ENCODE measurements at regions not wholly inside any gene's neighbourhood (a gene's known extent, or its start where the extent isn't known, plus 50 kb on each side); places are given as distances from the start of the nearest gene placed in this dataset.

DNA sequence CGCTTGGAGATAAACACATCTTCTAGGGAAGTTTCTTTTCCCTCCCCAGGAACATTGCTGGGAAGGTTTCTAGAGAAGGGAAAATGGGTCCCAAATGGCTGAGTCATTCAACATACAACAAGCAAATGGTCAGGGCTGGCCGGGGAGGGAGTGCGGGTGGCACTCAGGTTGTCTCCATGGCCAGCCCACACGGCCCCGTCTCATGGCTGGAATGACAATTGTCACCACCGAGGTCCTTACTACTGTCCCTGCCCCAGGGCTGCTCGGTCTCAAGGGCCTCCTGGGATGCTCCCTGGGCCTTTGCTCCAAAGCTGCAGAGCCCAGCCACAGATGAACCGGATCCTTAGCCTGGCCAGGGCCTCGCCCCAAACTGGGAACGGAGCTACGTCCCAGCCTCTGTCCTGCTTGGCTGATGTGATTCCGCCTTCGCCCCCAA is 121.9 kb downstream of the FGF18 start:
- TF ChIP-seq POLR2A (IDR thresholded peaks at IDR 0.05) = no peak
- TF ChIP-seq, protein P1, sequence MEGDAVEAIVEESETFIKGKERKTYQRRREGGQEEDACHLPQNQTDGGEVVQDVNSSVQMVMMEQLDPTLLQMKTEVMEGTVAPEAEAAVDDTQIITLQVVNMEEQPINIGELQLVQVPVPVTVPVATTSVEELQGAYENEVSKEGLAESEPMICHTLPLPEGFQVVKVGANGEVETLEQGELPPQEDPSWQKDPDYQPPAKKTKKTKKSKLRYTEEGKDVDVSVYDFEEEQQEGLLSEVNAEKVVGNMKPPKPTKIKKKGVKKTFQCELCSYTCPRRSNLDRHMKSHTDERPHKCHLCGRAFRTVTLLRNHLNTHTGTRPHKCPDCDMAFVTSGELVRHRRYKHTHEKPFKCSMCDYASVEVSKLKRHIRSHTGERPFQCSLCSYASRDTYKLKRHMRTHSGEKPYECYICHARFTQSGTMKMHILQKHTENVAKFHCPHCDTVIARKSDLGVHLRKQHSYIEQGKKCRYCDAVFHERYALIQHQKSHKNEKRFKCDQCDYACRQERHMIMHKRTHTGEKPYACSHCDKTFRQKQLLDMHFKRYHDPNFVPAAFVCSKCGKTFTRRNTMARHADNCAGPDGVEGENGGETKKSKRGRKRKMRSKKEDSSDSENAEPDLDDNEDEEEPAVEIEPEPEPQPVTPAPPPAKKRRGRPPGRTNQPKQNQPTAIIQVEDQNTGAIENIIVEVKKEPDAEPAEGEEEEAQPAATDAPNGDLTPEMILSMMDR (IDR thresholded peaks at IDR 0.05) = no peak
- Histone ChIP-seq H3K9me3 (no peaks in the 10 kb centered on the region), H3K4me1 (no peaks in the 10 kb centered on the region), H3K4me3 (no peak overlapping the region), H3K27me3 (no peaks in the 10 kb centered on the region), H3K27ac (no peak overlapping the region), H3K36me3 (replicated peaks in 1 of 2; ENCODE audit: insufficient read depth in 1 of 2, low read depth in 2 of 2) (no peaks in the 10 kb centered on the region)
- DNase-seq (no peak), ATAC-seq (no peak)
- WGBS, 2 donors = 87 to 88% methylated on average over 13 of the region's 13 CpGs
- intact Hi-C loops (cut with DNase I) = no loop called here

DNA sequence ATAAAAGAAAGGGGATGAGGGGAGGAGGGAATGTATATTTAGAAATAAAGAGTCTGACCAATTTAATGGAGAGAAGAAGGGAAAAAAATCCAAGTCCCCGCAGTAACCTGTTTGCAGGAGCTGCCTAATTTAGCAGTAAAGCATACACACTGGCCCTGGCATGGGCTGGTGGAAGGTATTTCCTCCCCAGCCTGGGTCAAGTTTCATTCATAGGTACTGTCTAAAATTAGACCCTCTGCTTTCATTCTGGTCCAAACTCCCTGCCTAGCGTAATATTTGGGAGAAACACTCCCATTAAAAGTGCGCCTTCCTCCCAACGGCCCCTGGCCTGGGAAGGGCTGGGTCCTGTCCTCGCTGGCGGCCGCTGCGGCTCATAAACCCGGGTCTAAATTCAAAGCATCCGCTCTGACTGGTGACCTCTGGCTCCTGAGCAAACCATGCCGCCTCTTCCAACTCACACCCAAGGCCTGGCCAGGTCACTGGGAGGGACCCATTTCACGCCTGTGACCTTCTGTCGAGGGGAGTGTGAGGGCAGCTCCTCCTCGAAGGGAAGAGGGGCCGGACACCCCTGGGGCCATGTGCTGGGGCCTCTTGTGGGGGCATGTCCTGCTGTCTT is 123.2 kb downstream of the FGF18 start:
- TF ChIP-seq, protein P1 (IDR thresholded peaks at IDR 0.05) = no peak
- TF ChIP-seq POLR2A (IDR thresholded peaks at IDR 0.05) = no peak
- Histone ChIP-seq H3K9me3 (no peaks in the 10 kb centered on the region), H3K4me3 (no peak overlapping the region), H3K27ac (no peak overlapping the region), H3K27me3 (no peaks in the 10 kb centered on the region), H3K4me1 (no peaks in the 10 kb centered on the region), H3K36me3 (replicated peaks in 1 of 2; ENCODE audit: insufficient read depth in 1 of 2, low read depth in 2 of 2) (no peaks in the 10 kb centered on the region)
- ATAC-seq (no peak), DNase-seq (no peak)
- 74 to 75% methylated on average over 9 to 15 of the region's 15 CpGs for WGBS, 2 donors
- intact Hi-C loops (cut with DNase I) = no loop called here

DNA sequence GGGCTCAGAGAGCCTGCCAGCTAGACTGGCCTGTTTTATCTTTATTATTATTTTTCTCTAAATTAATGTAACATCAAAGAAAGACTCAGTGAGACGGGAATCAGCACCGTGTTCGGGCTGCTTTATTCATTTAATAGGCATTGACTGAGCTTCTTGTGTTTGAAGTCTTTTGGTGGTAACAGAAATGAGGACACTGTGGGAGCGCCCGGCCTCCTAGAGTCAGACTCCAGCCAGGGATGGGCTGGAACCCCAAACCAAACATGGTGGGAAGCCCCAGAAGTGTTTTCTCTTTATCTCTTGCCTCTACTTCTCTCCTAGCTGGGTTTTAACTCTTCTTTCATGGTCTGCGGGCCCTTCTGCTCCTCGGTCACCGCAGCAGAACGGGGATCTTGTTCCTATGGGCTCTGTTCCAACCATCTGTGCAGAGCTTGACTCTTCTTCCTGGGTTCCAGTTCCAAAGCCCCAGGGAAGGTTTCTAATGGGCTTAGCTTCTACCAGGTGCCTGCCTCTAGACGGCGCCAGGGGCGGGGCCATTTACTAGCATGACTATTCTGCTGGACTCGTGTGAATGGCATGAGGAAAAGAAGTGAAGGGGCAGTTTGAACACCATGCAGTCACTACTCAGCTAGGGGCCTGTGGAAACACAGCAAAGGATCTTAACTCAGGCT is 123.8 kb downstream of the FGF18 start:
- DNase-seq (no peak), ATAC-seq (no peak)

DNA sequence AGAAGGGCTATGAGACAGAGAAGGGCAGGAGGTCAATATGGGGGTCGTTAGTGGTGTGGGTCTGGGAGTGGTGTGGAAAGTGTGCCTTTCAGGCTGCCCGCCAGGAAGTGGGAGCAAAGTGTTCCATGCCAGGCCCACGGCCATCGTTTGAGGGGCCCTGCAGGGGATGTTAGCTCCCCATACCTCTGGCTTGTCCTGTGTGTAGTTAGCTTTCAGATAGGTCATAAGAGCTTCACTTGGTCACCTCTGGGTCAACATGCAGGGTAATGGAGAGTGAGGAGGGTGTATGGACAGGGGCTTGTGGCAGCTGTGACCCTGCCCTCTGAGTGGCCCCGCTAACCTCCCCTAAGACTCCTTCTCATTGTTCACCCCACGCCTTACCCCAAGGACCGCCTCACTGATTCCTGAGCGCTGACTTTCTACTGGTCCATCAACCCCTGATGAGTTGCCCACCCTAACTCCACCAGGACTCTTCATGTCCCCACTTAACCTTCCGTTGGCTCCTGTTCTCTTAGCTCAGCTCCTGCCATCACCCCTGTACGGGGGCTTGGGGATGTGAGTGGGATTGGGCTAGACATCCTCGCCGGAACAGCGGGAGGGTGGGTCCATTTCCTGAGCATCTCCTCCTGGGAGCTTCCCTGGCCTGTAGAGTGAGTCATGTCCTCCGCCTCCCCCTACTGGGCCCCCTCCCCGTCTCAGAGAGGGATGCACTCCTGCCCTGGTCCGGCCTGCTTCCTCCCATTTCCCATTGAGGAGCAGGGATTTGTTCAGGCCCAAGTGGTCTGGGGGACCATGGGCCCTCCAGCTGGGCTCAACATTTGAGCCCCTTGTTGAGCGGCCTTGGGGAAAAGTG is 125.7 kb downstream of the FGF18 start:
- TF ChIP-seq, protein P1 (IDR thresholded peaks at IDR 0.05) = no peak
- no peak for TF ChIP-seq POLR2A (IDR thresholded peaks at IDR 0.05)
- Histone ChIP-seq H3K36me3 (replicated peaks in 1 of 2; ENCODE audit: insufficient read depth in 1 of 2, low read depth in 2 of 2) (no peaks in the 10 kb centered on the region), H3K27ac (no peak overlapping the region), H3K4me1 (no peaks in the 10 kb centered on the region), H3K27me3 (no peaks in the 10 kb centered on the region), H3K4me3 (no peak overlapping the region), H3K9me3 (no peaks in the 10 kb centered on the region)
- WGBS, 2 donors = 84 to 85% methylated on average over 14 to 17 of the region's 17 CpGs
- ATAC-seq = no peak
- intact Hi-C loops (cut with DNase I) = no loop called here
- DNase-seq = no peak

More for the DNA sequence above, 123.8 kb downstream of the FGF18 start:
- H3K27me3 ChIP-seq = no peaks in the 10 kb centered on the region
- no peaks in the 10 kb centered on the region for H3K9me3 ChIP-seq
- intact Hi-C loops (cut with DNase I) = no loop called here
- H3K4me1 ChIP-seq = no peaks in the 10 kb centered on the region
- no peak overlapping the region for H3K27ac ChIP-seq
- H3K4me3 ChIP-seq = no peak overlapping the region
- 72 to 82% methylated on average over 13 of the region's 13 CpGs for WGBS, 2 donors
- no peaks in the 10 kb centered on the region for H3K36me3 ChIP-seq (replicated peaks in 1 of 2; ENCODE audit: insufficient read depth in 1 of 2, low read depth in 2 of 2)
- no peak for TF ChIP-seq POLR2A (IDR thresholded peaks at IDR 0.05)
- TF ChIP-seq, protein P1 (IDR thresholded peaks at IDR 0.05) = no peak

Data from body of pancreas (tissue), 4 donors.